ENCODE measurements at regions not wholly inside any gene's neighbourhood (a gene's known extent, or its start where the extent isn't known, plus 50 kb on each side); places are given as distances from the start of the nearest gene placed in this dataset.

DNA sequence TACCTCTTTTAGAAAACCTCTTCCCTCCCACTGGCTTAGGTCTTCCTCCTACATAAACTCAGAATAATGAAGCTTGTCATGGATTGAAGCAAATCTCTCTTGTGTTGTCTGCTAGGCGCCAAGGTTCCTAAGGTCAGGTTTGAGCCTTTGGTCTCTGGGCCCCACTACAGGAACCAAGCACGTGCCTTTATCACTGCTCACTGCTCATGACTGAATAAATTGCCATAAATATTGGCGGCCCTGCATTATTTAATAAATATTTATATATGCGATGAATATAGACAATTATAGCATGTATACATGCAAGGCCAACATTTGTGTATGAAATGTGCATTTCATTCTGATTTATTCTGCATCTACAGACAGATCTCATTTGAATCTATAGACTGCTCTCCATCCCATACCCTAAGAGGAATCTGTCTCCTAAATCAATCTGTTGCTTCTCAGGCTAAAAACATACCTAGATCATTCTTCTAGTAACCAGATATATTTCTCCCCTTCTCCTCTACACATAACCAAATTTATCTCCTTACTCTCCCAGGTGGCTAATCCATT lies 1717.6 kb upstream of the TENM3 start:
- no peaks in the 10 kb centered on the region for H3K9me3 ChIP-seq (replicated peaks in 1 of 2; ENCODE audit: control insufficient read depth in 2 of 2, insufficient read depth in 1 of 2, low read depth in 1 of 2, low read length in 2 of 2)
- no peak overlapping the region for H2AFZ ChIP-seq (ENCODE audit: low read length)
- H2BK15ac ChIP-seq (ENCODE audit: low read length): no peak overlapping the region
- H3K4me3 ChIP-seq (ENCODE audit: low read length in 2 of 2): no peak overlapping the region
- H3K9ac ChIP-seq (ENCODE audit: low read depth, low read length, poor library complexity): no peak overlapping the region
- no peaks in the 10 kb centered on the region for H3K36me3 ChIP-seq (replicated peaks in 1 of 2; ENCODE audit: control insufficient read depth in 2 of 2, insufficient read depth in 2 of 2, low read length in 2 of 2)
- H3K4me1 ChIP-seq (ENCODE audit: control insufficient read depth in 2 of 2, insufficient read depth in 1 of 2, low read depth in 1 of 2, low read length in 2 of 2): peaks cover 0 to under 1% of the 10 kb centered on the region in 2 donors
- H2BK12ac ChIP-seq (ENCODE audit: low read length): no peak overlapping the region
- H3K27me3 ChIP-seq (ENCODE audit: control insufficient read depth in 3 of 3, insufficient read depth in 3 of 3, low read depth in 1 of 3, low read length in 3 of 3): no peaks in the 10 kb centered on the region
- no peaks in the 10 kb centered on the region for H3K79me1 ChIP-seq (ENCODE audit: low read depth, low read length)
- H3K4ac ChIP-seq (ENCODE audit: low read length): no peak overlapping the region
- no peak overlapping the region for H3K18ac ChIP-seq (ENCODE audit: low read length)
- no peak overlapping the region for H3K23ac ChIP-seq (ENCODE audit: low read depth, low read length, poor library complexity)
- H3K4me2 ChIP-seq (ENCODE audit: insufficient read depth, low read length, poor library complexity, severe bottlenecking): no peak overlapping the region
- H2BK120ac ChIP-seq (ENCODE audit: low read depth, low read length): no peak overlapping the region
- no peak overlapping the region for H4K91ac ChIP-seq (ENCODE audit: low read depth, low read length, poor library complexity)
- H2BK5ac ChIP-seq (ENCODE audit: low read length): no peak overlapping the region
- no peak overlapping the region for H2AK5ac ChIP-seq (ENCODE audit: low read depth, low read length)
- no CpG with 5 or more reads among the region's 4 CpGs for WGBS, 2 donors (ENCODE audit: extremely low coverage in 2 of 2, insufficient read length in 2 of 2, insufficient replicate concordance in 1 of 2)
- H3K27ac ChIP-seq (replicated peaks; ENCODE audit: low read length): no peak overlapping the region
- no peak overlapping the region for H4K8ac ChIP-seq (ENCODE audit: low read depth, low read length)
- H3K14ac ChIP-seq (ENCODE audit: low read length): no peak overlapping the region
- no peak for DNase-seq (ENCODE audit: low spot score)

DNA sequence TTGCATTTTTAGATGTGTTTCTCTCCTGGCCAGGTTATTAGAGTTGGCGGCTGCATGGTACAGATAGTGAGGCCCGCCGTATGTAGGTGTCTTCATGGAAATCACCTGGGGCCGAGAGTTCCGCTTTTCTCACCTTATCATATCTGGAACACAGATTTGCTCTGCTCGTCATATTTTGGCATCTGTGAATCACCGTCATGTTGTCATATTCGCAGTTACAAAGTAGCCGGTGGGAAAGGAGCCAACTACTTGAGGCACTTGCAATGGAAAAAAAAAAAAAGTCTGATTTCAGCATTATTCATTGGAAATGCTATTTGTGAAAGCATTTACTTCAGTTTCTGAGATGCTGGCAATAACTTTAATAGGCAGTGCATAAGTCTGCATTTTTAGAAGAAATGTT lies 1715.2 kb upstream of the TENM3 start:
- H3K27ac ChIP-seq (replicated peaks; ENCODE audit: low read length): no peak overlapping the region
- H3K14ac ChIP-seq (ENCODE audit: low read length): no peak overlapping the region
- no peak overlapping the region for H3K4me2 ChIP-seq (ENCODE audit: insufficient read depth, low read length, poor library complexity, severe bottlenecking)
- H3K18ac ChIP-seq (ENCODE audit: low read length): no peak overlapping the region
- no peaks in the 10 kb centered on the region for H3K36me3 ChIP-seq (replicated peaks in 1 of 2; ENCODE audit: control insufficient read depth in 2 of 2, insufficient read depth in 2 of 2, low read length in 2 of 2)
- H2BK5ac ChIP-seq (ENCODE audit: low read length): no peak overlapping the region
- no peak overlapping the region for H2BK12ac ChIP-seq (ENCODE audit: low read length)
- H3K79me1 ChIP-seq (ENCODE audit: low read depth, low read length): no peaks in the 10 kb centered on the region
- no peak for DNase-seq (ENCODE audit: low spot score)
- H3K9ac ChIP-seq (ENCODE audit: low read depth, low read length, poor library complexity): no peak overlapping the region
- no peak overlapping the region for H4K8ac ChIP-seq (ENCODE audit: low read depth, low read length)
- H3K4ac ChIP-seq (ENCODE audit: low read length): no peak overlapping the region
- no peak overlapping the region for H2AFZ ChIP-seq (ENCODE audit: low read length)
- H3K9me3 ChIP-seq (replicated peaks in 1 of 2; ENCODE audit: control insufficient read depth in 2 of 2, insufficient read depth in 1 of 2, low read depth in 1 of 2, low read length in 2 of 2): no peaks in the 10 kb centered on the region
- H4K91ac ChIP-seq (ENCODE audit: low read depth, low read length, poor library complexity): no peak overlapping the region
- no peaks in the 10 kb centered on the region for H3K27me3 ChIP-seq (ENCODE audit: control insufficient read depth in 3 of 3, insufficient read depth in 3 of 3, low read depth in 1 of 3, low read length in 3 of 3)
- no peak overlapping the region for H2BK120ac ChIP-seq (ENCODE audit: low read depth, low read length)
- H2AK5ac ChIP-seq (ENCODE audit: low read depth, low read length): no peak overlapping the region
- H3K23ac ChIP-seq (ENCODE audit: low read depth, low read length, poor library complexity): no peak overlapping the region
- no CpG with 5 or more reads among the region's 9 CpGs for WGBS, 2 donors (ENCODE audit: extremely low coverage in 2 of 2, insufficient read length in 2 of 2, insufficient replicate concordance in 1 of 2)
- H2BK15ac ChIP-seq (ENCODE audit: low read length): no peak overlapping the region
- H3K4me1 ChIP-seq (ENCODE audit: control insufficient read depth in 2 of 2, insufficient read depth in 1 of 2, low read depth in 1 of 2, low read length in 2 of 2): peaks cover 3 to 4% of the 10 kb centered on the region in 2 donors
- H3K4me3 ChIP-seq (ENCODE audit: low read length in 2 of 2): no peak overlapping the region

DNA sequence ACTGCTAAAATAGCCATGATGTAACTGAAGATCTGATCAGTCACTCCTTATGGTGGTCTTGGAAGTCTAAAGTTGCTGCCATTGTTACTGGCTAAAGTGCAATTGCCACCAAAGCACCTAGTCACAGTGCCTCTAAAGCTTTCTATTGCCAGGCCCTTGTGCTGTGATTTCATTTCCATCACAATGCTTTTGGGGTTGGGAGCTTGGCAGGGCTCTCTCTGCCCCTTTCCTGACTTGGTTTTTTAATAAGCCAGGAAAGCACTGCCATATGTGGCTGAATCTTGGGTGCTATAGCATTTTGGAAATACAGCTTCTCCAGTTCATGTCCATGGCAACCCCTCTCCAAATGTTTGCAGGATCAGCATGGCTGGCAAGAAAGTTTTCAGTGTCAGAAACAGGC lies 1712.4 kb upstream of the TENM3 start:
- Histone ChIP-seq H3K4me1 (ENCODE audit: control insufficient read depth in 2 of 2, insufficient read depth in 1 of 2, low read depth in 1 of 2, low read length in 2 of 2) (peaks cover 3 to 4% of the 10 kb centered on the region in 2 donors), H3K4ac (ENCODE audit: low read length) (no peak overlapping the region), H3K27ac (replicated peaks; ENCODE audit: low read length) (no peak overlapping the region), H3K18ac (ENCODE audit: low read length) (no peak overlapping the region), H2BK12ac (ENCODE audit: low read length) (no peak overlapping the region), H3K79me1 (ENCODE audit: low read depth, low read length) (no peaks in the 10 kb centered on the region), H3K27me3 (ENCODE audit: control insufficient read depth in 3 of 3, insufficient read depth in 3 of 3, low read depth in 1 of 3, low read length in 3 of 3) (no peaks in the 10 kb centered on the region), H3K4me3 (ENCODE audit: low read length in 2 of 2) (no peak overlapping the region), H2BK15ac (ENCODE audit: low read length) (no peak overlapping the region), H3K9me3 (replicated peaks in 1 of 2; ENCODE audit: control insufficient read depth in 2 of 2, insufficient read depth in 1 of 2, low read depth in 1 of 2, low read length in 2 of 2) (no peaks in the 10 kb centered on the region), H2AK5ac (ENCODE audit: low read depth, low read length) (no peak overlapping the region), H2BK120ac (ENCODE audit: low read depth, low read length) (no peak overlapping the region), H3K23ac (ENCODE audit: low read depth, low read length, poor library complexity) (no peak overlapping the region), H3K14ac (ENCODE audit: low read length) (no peak overlapping the region), H4K91ac (ENCODE audit: low read depth, low read length, poor library complexity) (no peak overlapping the region), H3K9ac (ENCODE audit: low read depth, low read length, poor library complexity) (no peak overlapping the region), H3K36me3 (replicated peaks in 1 of 2; ENCODE audit: control insufficient read depth in 2 of 2, insufficient read depth in 2 of 2, low read length in 2 of 2) (no peaks in the 10 kb centered on the region), H4K8ac (ENCODE audit: low read depth, low read length) (no peak overlapping the region), H3K4me2 (ENCODE audit: insufficient read depth, low read length, poor library complexity, severe bottlenecking) (no peak overlapping the region), H2BK5ac (ENCODE audit: low read length) (no peak overlapping the region), H2AFZ (ENCODE audit: low read length) (no peak overlapping the region)
- DNase-seq (ENCODE audit: low spot score): no peak

DNA sequence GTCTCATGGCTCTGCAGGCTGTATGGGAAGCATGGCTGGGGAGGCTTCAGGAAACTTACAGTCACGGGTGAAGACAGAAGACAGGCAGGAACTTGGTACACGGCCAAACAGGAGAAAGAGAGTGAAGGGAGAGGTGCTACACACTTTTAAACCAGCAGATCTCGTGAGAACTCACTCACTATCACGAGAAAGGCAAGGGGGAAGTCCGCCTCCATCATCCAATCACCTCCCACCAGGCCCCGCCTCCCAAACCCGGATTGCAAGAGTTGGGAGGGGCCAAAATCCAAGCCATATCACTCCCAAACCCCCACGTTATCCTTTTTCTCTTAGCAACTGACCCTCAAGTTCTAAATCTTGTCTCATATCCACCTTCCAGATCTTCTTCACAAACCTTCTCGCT lies 1710.5 kb upstream of the TENM3 start:
- no peak for DNase-seq (ENCODE audit: low spot score)
- no peaks in the 10 kb centered on the region for H3K9me3 ChIP-seq (replicated peaks in 1 of 2; ENCODE audit: control insufficient read depth in 2 of 2, insufficient read depth in 1 of 2, low read depth in 1 of 2, low read length in 2 of 2)
- H2AK5ac ChIP-seq (ENCODE audit: low read depth, low read length): no peak overlapping the region
- no peak overlapping the region for H3K4me3 ChIP-seq (ENCODE audit: low read length in 2 of 2)
- H3K36me3 ChIP-seq (replicated peaks in 1 of 2; ENCODE audit: control insufficient read depth in 2 of 2, insufficient read depth in 2 of 2, low read length in 2 of 2): no peaks in the 10 kb centered on the region
- H4K91ac ChIP-seq (ENCODE audit: low read depth, low read length, poor library complexity): no peak overlapping the region
- no peak overlapping the region for H3K27ac ChIP-seq (replicated peaks; ENCODE audit: low read length)
- H4K8ac ChIP-seq (ENCODE audit: low read depth, low read length): no peak overlapping the region
- peaks cover 3 to 4% of the 10 kb centered on the region in 2 donors for H3K4me1 ChIP-seq (ENCODE audit: control insufficient read depth in 2 of 2, insufficient read depth in 1 of 2, low read depth in 1 of 2, low read length in 2 of 2)
- H2BK15ac ChIP-seq (ENCODE audit: low read length): no peak overlapping the region
- H3K27me3 ChIP-seq (ENCODE audit: control insufficient read depth in 3 of 3, insufficient read depth in 3 of 3, low read depth in 1 of 3, low read length in 3 of 3): no peaks in the 10 kb centered on the region
- H3K18ac ChIP-seq (ENCODE audit: low read length): no peak overlapping the region
- no peak overlapping the region for H3K23ac ChIP-seq (ENCODE audit: low read depth, low read length, poor library complexity)
- no peak overlapping the region for H2BK5ac ChIP-seq (ENCODE audit: low read length)
- H2BK120ac ChIP-seq (ENCODE audit: low read depth, low read length): no peak overlapping the region
- no peak overlapping the region for H3K4ac ChIP-seq (ENCODE audit: low read length)
- no peak overlapping the region for H3K4me2 ChIP-seq (ENCODE audit: insufficient read depth, low read length, poor library complexity, severe bottlenecking)
- H2AFZ ChIP-seq (ENCODE audit: low read length): no peak overlapping the region
- no peak overlapping the region for H2BK12ac ChIP-seq (ENCODE audit: low read length)
- H3K9ac ChIP-seq (ENCODE audit: low read depth, low read length, poor library complexity): no peak overlapping the region
- no peak overlapping the region for H3K14ac ChIP-seq (ENCODE audit: low read length)
- H3K79me1 ChIP-seq (ENCODE audit: low read depth, low read length): no peaks in the 10 kb centered on the region
- WGBS, 2 donors (ENCODE audit: extremely low coverage in 2 of 2, insufficient read length in 2 of 2, insufficient replicate concordance in 1 of 2): 100% methylated on average over 1 of the region's 9 CpGs; no CpG with 5 or more reads in 1 of the 2 donors

Measured in neuronal stem cell (in vitro differentiated cells).